Esophagus (tissue), 2 donors: ENCODE measurements at regions not wholly inside any gene's neighbourhood (a gene's known extent, or its start where the extent isn't known, plus 50 kb on each side); places are given as distances from the start of the nearest gene placed in this dataset.

Experiments
- H3K27ac ChIP-seq, 2 donors: one replicate each; pipeline ENCODE4 v1.5.1; 2013; ENCODE audit warnings: low read depth in 2 of 2, mild to moderate bottlenecking in 2 of 2, inconsistent platforms in 1 of 2, low read length in 1 of 2, moderate library complexity in 1 of 2
- H3K27me3 ChIP-seq, 2 donors: one replicate each; pipeline ENCODE4 v1.6.1; 2013; ENCODE audit warnings: low read length in 2 of 2, control low read depth in 1 of 2, mild to moderate bottlenecking in 1 of 2; ENCODE audit not compliant: insufficient read depth in 2 of 2, control insufficient read depth in 1 of 2
- H3K36me3 ChIP-seq, 2 donors: one replicate each; pipeline ENCODE4 v1.6.1; 2013; ENCODE audit warnings: low read length in 1 of 2; ENCODE audit not compliant: control insufficient read depth in 2 of 2, insufficient read depth in 2 of 2
- H3K4me1 ChIP-seq, 2 donors: one replicate each; pipeline ENCODE4 v1.6.1; 2013; ENCODE audit warnings: low read length in 1 of 2; ENCODE audit not compliant: control insufficient read depth in 2 of 2, insufficient read depth in 2 of 2
- H3K4me3 ChIP-seq, 2 donors: one replicate each; pipeline ENCODE4 v1.5.1; 2013; ENCODE audit warnings: low read length in 2 of 2, mild to moderate bottlenecking in 2 of 2, low read depth in 1 of 2, moderate library complexity in 1 of 2
- H3K9me3 ChIP-seq, 2 donors: one replicate each; pipeline ENCODE4 v1.6.1; 2013; ENCODE audit warnings: mild to moderate bottlenecking in 2 of 2, low read depth in 1 of 2, low read length in 1 of 2, moderate library complexity in 1 of 2; ENCODE audit not compliant: control insufficient read depth in 2 of 2, insufficient read depth in 1 of 2
- WGBS, 2 donors: extraction: QIAGEN DNeasy Blood & Tissue Kit; methylation state at CpG; one replicate each; pipeline ENCODE4 v1.1.7; 2013; 5-methylcytosine and 5-hydroxymethylcytosine counted together
- donor health status: healthy with polysubstance abuse.
- donor health status: Bipolar disorder and iron deficiency.

- Histone ChIP-seq H3K27me3 (no peaks in the 10 kb centered on the region), H3K4me3 (no peak overlapping the region), H3K9me3 (peaks cover 3 to 7% of the 10 kb centered on the region in 2 donors), H3K27ac (no peak overlapping the region), H3K4me1 (no peaks in the 10 kb centered on the region), H3K36me3 (no peaks in the 10 kb centered on the region)
- WGBS, 2 donors, result 41 to 50% methylated on average over 2 of the region's 2 CpGs
Observed at GRCh38 chr5:106545325-106545724, 1125.4 kb downstream of the EFNA5 start.

DNA sequence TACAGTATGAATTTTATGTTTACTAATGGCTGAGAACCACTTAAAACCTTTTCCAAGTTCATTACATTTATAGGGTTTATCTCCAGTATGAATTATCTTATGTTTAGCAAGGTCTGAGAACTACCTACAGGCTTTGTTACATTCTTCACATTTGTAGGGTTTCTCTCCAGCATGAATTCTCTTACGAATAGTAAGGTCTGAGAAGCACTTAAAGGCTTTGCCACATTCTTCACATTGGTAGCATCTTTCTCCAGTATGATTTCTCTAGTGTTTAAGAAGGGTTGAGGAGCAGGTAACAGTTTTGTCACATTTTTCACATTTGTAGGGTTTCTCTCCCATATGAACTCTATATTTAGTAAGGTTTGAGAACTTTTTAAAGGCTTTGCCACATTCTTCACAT lies 1127.4 kb downstream of the EFNA5 start:
- Histone ChIP-seq H3K27me3 (no peaks in the 10 kb centered on the region), H3K4me3 (no peak overlapping the region), H3K27ac (no peak overlapping the region), H3K4me1 (no peaks in the 10 kb centered on the region), H3K36me3 (no peaks in the 10 kb centered on the region), H3K9me3 (peaks cover 3 to 7% of the 10 kb centered on the region in 2 donors)
- 83 to 92% methylated on average over 1 of the region's 1 CpG for WGBS, 2 donors

GRCh38 chr5:106530150-106530549 lies 1140.6 kb downstream of the EFNA5 start:
- no peaks in the 10 kb centered on the region for H3K4me1 ChIP-seq
- H3K9me3 ChIP-seq, result no peaks in the 10 kb centered on the region
- no peak overlapping the region for H3K4me3 ChIP-seq
- no peaks in the 10 kb centered on the region for H3K27me3 ChIP-seq
- no peak overlapping the region for H3K27ac ChIP-seq
- no peaks in the 10 kb centered on the region for H3K36me3 ChIP-seq

DNA sequence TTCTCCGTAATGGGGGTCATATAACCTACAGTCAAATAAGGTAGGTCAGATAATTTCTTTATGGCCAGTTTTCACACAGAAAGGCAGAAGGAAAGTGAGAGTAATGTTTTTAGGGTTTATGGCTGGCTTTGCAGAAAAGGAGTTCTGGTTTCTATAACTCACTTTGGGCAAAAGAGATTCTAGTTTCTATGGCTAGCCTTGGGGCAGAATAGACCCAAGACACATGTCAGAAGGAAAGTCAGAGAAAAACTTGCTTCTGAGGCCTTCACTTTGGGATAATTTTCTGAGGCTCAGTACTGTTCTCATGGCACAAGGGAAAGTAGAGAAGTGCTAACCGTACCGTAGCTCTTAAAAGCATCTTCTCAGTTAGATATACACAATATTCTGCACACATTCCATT lies 1145.3 kb downstream of the EFNA5 start:
- Histone ChIP-seq H3K27me3 (no peaks in the 10 kb centered on the region), H3K36me3 (no peaks in the 10 kb centered on the region), H3K4me1 (no peaks in the 10 kb centered on the region), H3K9me3 (no peaks in the 10 kb centered on the region), H3K4me3 (no peak overlapping the region), H3K27ac (no peak overlapping the region)
- 93 to 95% methylated on average over 3 of the region's 3 CpGs for WGBS, 2 donors

- Histone ChIP-seq H3K36me3 (no peaks in the 10 kb centered on the region), H3K4me3 (no peak overlapping the region), H3K27me3 (no peaks in the 10 kb centered on the region), H3K27ac (no peak overlapping the region), H3K9me3 (no peaks in the 10 kb centered on the region), H3K4me1 (no peaks in the 10 kb centered on the region)
Observed at GRCh38 chr5:106523852-106524251, 1146.9 kb downstream of the EFNA5 start.

- no peaks in the 10 kb centered on the region for H3K36me3 ChIP-seq
- H3K4me1 ChIP-seq, result no peaks in the 10 kb centered on the region
- no peak overlapping the region for H3K4me3 ChIP-seq
- no peaks in the 10 kb centered on the region for H3K27me3 ChIP-seq
- WGBS, 2 donors, result 23 to 62% methylated on average over 6 of the region's 6 CpGs
- H3K9me3 ChIP-seq, result no peaks in the 10 kb centered on the region
- H3K27ac ChIP-seq, result no peak overlapping the region
Observed at GRCh38 chr5:106522296-106522695, 1148.4 kb downstream of the EFNA5 start.

GRCh38 chr5:106521701-106522100 lies 1149.0 kb downstream of the EFNA5 start:
- H3K27ac ChIP-seq, result no peak overlapping the region
- H3K4me1 ChIP-seq, result no peaks in the 10 kb centered on the region
- no peaks in the 10 kb centered on the region for H3K27me3 ChIP-seq
- no peaks in the 10 kb centered on the region for H3K9me3 ChIP-seq
- no peaks in the 10 kb centered on the region for H3K36me3 ChIP-seq
- 28 to 43% methylated on average over 2 of the region's 2 CpGs for WGBS, 2 donors
- H3K4me3 ChIP-seq, result no peak overlapping the region

DNA sequence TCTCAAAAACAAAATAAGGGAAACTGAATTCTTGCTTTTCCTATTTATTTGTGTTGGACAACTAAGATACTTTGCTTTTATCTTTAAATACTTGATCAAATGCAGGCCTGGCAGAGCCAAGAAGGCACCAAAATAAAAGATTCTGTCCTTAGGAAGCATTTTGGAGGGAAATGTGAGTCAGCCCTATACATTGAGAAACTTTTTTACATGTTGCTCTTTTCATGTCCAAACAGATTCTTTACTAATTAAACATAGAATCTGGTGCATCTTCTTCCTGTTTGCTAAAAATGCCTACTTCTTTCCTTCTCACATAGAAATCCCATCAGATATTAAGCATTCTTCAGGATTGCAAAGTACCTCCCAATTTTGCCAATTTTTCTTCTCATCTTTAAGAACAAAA lies 1160.4 kb downstream of the EFNA5 start:
- Histone ChIP-seq H3K27me3 (no peaks in the 10 kb centered on the region), H3K4me1 (no peaks in the 10 kb centered on the region), H3K4me3 (no peak overlapping the region), H3K27ac (no peak overlapping the region), H3K36me3 (no peaks in the 10 kb centered on the region), H3K9me3 (no peaks in the 10 kb centered on the region)

GRCh38 chr5:106508894-106509293 lies 1161.8 kb downstream of the EFNA5 start:
- H3K36me3 ChIP-seq, result no peaks in the 10 kb centered on the region
- H3K4me1 ChIP-seq, result no peaks in the 10 kb centered on the region
- H3K27me3 ChIP-seq, result no peaks in the 10 kb centered on the region
- no peak overlapping the region for H3K4me3 ChIP-seq
- WGBS, 2 donors, result 89 to 92% methylated on average over 4 of the region's 4 CpGs
- H3K9me3 ChIP-seq, result no peaks in the 10 kb centered on the region
- H3K27ac ChIP-seq, result no peak overlapping the region

DNA sequence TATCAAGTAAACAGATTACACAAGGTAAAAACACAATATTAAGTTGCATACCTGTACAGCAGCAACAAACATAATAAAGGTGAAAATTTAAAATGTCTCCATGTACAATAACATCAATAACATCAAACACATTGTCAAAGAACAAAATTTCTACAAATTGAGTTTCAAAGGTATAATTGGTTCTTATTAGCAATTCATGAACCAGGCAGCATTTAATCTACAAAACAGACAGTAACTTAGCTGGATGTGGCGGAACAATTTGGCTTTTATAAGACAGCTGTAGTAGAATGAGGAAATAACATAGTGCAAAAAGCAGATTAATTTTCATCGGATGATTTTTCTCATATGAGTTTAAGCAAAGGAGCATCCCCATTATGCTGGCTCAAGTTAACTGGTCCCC lies 1176.8 kb downstream of the EFNA5 start:
- WGBS, 2 donors, result 96 to 99% methylated on average over 2 of the region's 2 CpGs
- Histone ChIP-seq H3K27me3 (no peaks in the 10 kb centered on the region), H3K27ac (no peak overlapping the region), H3K4me1 (no peaks in the 10 kb centered on the region), H3K4me3 (no peak overlapping the region), H3K36me3 (no peaks in the 10 kb centered on the region), H3K9me3 (no peaks in the 10 kb centered on the region)
